Mesendoderm (in vitro differentiated cells): ENCODE measurements at regions not wholly inside any gene's neighbourhood (a gene's known extent, or its start where the extent isn't known, plus 50 kb on each side); places are given as distances from the start of the nearest gene placed in this dataset.

Experiments
- DNase-seq: peaks from one replicate; pipeline ENCODE4 v3.0.0; 2013
- H2AK5ac ChIP-seq: 2 replicates; pipeline ENCODE4 v1.6.1; 2013; ENCODE audit warnings: low read length, inconsistent platforms
- H2BK120ac ChIP-seq: 2 replicates; pipeline ENCODE4 v1.6.1; 2013; ENCODE audit warnings: low read depth, mild to moderate bottlenecking, low read length, moderate library complexity, mixed read lengths
- H2BK15ac ChIP-seq: replicated peaks from 2 replicates; pipeline ENCODE4 v1.6.1; 2013; ENCODE audit warnings: low read depth, mild to moderate bottlenecking, moderate library complexity
- H2BK5ac ChIP-seq: 2 replicates; pipeline ENCODE4 v1.6.1; 2013; ENCODE audit warnings: low read length, inconsistent platforms
- H3K18ac ChIP-seq: 2 replicates; pipeline ENCODE4 v1.6.1; 2013; ENCODE audit warnings: mild to moderate bottlenecking, low read length, mixed read lengths
- H3K23ac ChIP-seq: one replicate; pipeline ENCODE4 v1.6.1; 2013; ENCODE audit warnings: low read length
- H3K27ac ChIP-seq: 2 replicates; pipeline ENCODE4 v1.5.1; 2013; ENCODE audit warnings: low read depth, mild to moderate bottlenecking, inconsistent platforms, low read length, moderate library complexity
- H3K27me3 ChIP-seq: 2 replicates; pipeline ENCODE4 v1.6.1; 2013; ENCODE audit warnings: low read length, control low read depth, mild to moderate bottlenecking, inconsistent platforms; ENCODE audit not compliant: insufficient read depth, poor library complexity
- H3K36me3 ChIP-seq: 2 replicates; pipeline ENCODE4 v1.6.1; 2013; ENCODE audit warnings: low read length, inconsistent platforms; ENCODE audit not compliant: control insufficient read depth, insufficient read depth
- H3K4ac ChIP-seq: one replicate; pipeline ENCODE4 v1.6.1; 2013; ENCODE audit warnings: low read depth, mild to moderate bottlenecking, low read length, moderate library complexity
- H3K4me1 ChIP-seq: 2 replicates; pipeline ENCODE4 v1.6.1; 2013; ENCODE audit warnings: low read depth, low read length, inconsistent platforms; ENCODE audit not compliant: control insufficient read depth
- H3K4me2 ChIP-seq: 2 replicates; pipeline ENCODE4 v1.6.1; 2013; ENCODE audit warnings: low read length
- H3K4me3 ChIP-seq: 2 replicates; pipeline ENCODE4 v1.5.1; 2013; ENCODE audit warnings: mild to moderate bottlenecking, low read length
- H3K56ac ChIP-seq: one replicate; pipeline ENCODE4 v1.6.1; 2013; ENCODE audit warnings: low read length
- H3K79me1 ChIP-seq: 2 replicates; pipeline ENCODE4 v1.6.1; 2013; ENCODE audit warnings: low read length, inconsistent platforms
- H3K79me2 ChIP-seq: 2 replicates; pipeline ENCODE4 v1.6.1; 2013; ENCODE audit warnings: mild to moderate bottlenecking, low read length; ENCODE audit not compliant: control insufficient read depth, insufficient read depth
- H3K9ac ChIP-seq: 2 replicates; pipeline ENCODE4 v1.6.1; 2013; ENCODE audit warnings: low read length, inconsistent platforms
- H4K5ac ChIP-seq: one replicate; pipeline ENCODE4 v1.6.1; 2013; ENCODE audit warnings: low read length
- H4K8ac ChIP-seq: one replicate; pipeline ENCODE4 v1.6.1; 2013; ENCODE audit warnings: low read depth, mild to moderate bottlenecking, control low read depth, low read length, moderate library complexity
- WGBS: extraction: QIAGEN DNeasy Blood & Tissue Kit; methylation state at CpG from one replicate; pipeline ENCODE4 v1.1.7; 2013; ENCODE audit warnings: low lambda C conversion rate, missing lambda C conversion rate; ENCODE audit not compliant: insufficient coverage; ENCODE audit errors: extremely low coverage; 5-methylcytosine and 5-hydroxymethylcytosine counted together

- Histone ChIP-seq H2BK5ac (no peak overlapping the region), H3K9ac (no peak overlapping the region), H3K18ac (no peak overlapping the region), H3K4me1 (no peaks in the 10 kb centered on the region), H3K27me3 (no peaks in the 10 kb centered on the region), H4K8ac (no peak overlapping the region), H3K79me1 (no peaks in the 10 kb centered on the region), H3K23ac (no peak overlapping the region), H3K4me2 (no peak overlapping the region), H3K4ac (no peak overlapping the region), H3K79me2 (no peaks in the 10 kb centered on the region), H2BK15ac (no peak overlapping the region), H2BK120ac (no peak overlapping the region), H3K27ac (no peak overlapping the region), H3K36me3 (no peaks in the 10 kb centered on the region), H4K5ac (no peak overlapping the region), H3K4me3 (no peak overlapping the region), H3K56ac (no peak overlapping the region), H2AK5ac (no peak overlapping the region)
- no CpG with 5 or more reads among the region's 2 CpGs for WGBS
- DNase-seq: no peak
These were observed 95.7 kb upstream of the OSR1 start for GRCh38 chr2:19454125-19454524.

GRCh38 chr2:19442731-19443130 lies 84.3 kb upstream of the OSR1 start:
- DNase-seq: no peak
- H2BK5ac ChIP-seq: no peak overlapping the region
- peak overlapping the region; percentile 13 for H3K56ac ChIP-seq
- no peak overlapping the region for H4K5ac ChIP-seq
- no peak overlapping the region for H3K4me2 ChIP-seq
- WGBS: no CpG with 5 or more reads among the region's 3 CpGs
- no peak overlapping the region for H3K4me3 ChIP-seq
- H2BK15ac ChIP-seq: no peak overlapping the region
- no peak overlapping the region for H3K18ac ChIP-seq
- no peaks in the 10 kb centered on the region for H3K79me1 ChIP-seq
- H3K36me3 ChIP-seq: no peaks in the 10 kb centered on the region
- no peak overlapping the region for H3K4ac ChIP-seq
- H3K4me1 ChIP-seq: no peaks in the 10 kb centered on the region
- H3K27ac ChIP-seq: no peak overlapping the region
- H3K9ac ChIP-seq: no peak overlapping the region
- H2AK5ac ChIP-seq: no peak overlapping the region
- no peaks in the 10 kb centered on the region for H3K79me2 ChIP-seq
- H3K27me3 ChIP-seq: no peaks in the 10 kb centered on the region
- no peak overlapping the region for H3K23ac ChIP-seq
- no peak overlapping the region for H2BK120ac ChIP-seq
- no peak overlapping the region for H4K8ac ChIP-seq

DNA sequence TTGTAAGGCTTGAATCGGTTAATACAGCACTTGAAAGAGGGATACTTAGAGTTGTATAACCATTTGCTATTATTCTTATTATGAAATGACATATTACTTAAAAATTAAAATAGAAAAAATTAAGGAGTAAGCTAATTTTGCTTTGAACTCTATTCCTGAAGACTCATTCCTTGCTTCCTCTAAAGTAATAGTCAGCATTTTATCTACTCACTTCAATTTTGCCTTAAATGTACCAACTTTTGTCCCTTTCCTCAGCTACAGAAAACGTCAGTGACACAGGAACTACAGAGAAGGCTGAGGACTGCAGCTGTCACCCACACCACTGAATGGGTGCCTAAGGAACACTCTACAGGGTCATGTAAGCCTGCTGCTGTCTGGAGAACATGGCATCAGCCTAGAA lies 80.7 kb upstream of the OSR1 start:
- Histone ChIP-seq H3K23ac (no peak overlapping the region), H3K4me2 (no peak overlapping the region), H2BK5ac (no peak overlapping the region), H3K27me3 (no peaks in the 10 kb centered on the region), H3K9ac (no peak overlapping the region), H3K4me3 (no peak overlapping the region), H3K79me2 (no peaks in the 10 kb centered on the region), H3K79me1 (no peaks in the 10 kb centered on the region), H3K4ac (no peak overlapping the region), H2AK5ac (no peak overlapping the region), H4K8ac (no peak overlapping the region), H3K18ac (no peak overlapping the region), H2BK120ac (no peak overlapping the region), H4K5ac (no peak overlapping the region), H3K27ac (no peak overlapping the region), H3K56ac (no peak overlapping the region), H3K4me1 (no peaks in the 10 kb centered on the region), H3K36me3 (no peaks in the 10 kb centered on the region), H2BK15ac (no peak overlapping the region)
- WGBS: no CpG with 5 or more reads among the region's 2 CpGs
- no peak for DNase-seq

DNA sequence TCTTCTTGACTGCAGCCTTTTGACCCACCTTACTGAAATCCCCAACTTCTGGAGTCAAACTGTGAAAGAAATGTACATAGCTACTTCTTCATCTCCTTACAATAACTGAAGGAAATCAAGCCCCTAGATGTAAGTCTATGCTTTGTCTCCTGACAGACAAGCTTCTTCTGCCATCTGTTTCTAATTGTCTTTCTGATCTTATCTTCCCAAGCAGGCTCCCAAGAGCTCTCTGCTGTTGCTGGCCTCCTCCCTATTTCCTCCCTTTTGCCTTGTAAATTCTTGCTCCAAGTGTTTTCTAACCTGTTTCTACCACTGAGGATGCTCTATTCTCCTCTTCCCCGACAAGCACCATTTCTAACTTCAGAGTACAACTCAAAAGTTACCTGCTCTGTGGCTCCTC lies 77.4 kb upstream of the OSR1 start:
- WGBS: no CpG with 5 or more reads among the region's 1 CpG
- H3K4me1 ChIP-seq: no peaks in the 10 kb centered on the region
- no peak overlapping the region for H2BK15ac ChIP-seq
- no peaks in the 10 kb centered on the region for H3K27me3 ChIP-seq
- no peaks in the 10 kb centered on the region for H3K79me1 ChIP-seq
- H3K18ac ChIP-seq: no peak overlapping the region
- no peak overlapping the region for H2AK5ac ChIP-seq
- no peaks in the 10 kb centered on the region for H3K36me3 ChIP-seq
- no peak overlapping the region for H4K5ac ChIP-seq
- no peak overlapping the region for H3K27ac ChIP-seq
- H4K8ac ChIP-seq: no peak overlapping the region
- no peak overlapping the region for H2BK5ac ChIP-seq
- no peak overlapping the region for H2BK120ac ChIP-seq
- no peak overlapping the region for H3K23ac ChIP-seq
- H3K9ac ChIP-seq: no peak overlapping the region
- H3K4me3 ChIP-seq: no peak overlapping the region
- H3K56ac ChIP-seq: no peak overlapping the region
- no peak overlapping the region for H3K4ac ChIP-seq
- DNase-seq: peak; percentile 60
- no peaks in the 10 kb centered on the region for H3K79me2 ChIP-seq
- H3K4me2 ChIP-seq: no peak overlapping the region

DNA sequence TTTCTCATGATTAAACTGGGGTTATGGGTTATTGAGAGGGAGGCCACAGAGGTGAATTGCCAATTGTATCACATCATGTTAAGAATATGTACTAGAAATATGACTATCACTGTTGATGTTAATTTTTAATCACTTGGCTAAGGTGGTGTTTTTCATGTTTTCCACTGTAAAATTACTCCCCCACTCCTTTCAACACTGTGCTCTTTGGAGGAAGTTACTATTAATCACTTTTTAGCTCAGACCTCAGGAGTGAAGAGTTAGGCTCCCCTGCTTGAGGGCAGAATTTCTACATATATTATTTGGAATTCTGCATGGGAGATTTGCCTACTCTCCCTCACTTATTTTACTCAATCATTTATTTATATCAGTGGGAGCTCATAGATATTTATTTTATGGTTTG lies 76.0 kb upstream of the OSR1 start:
- H3K4me2 ChIP-seq: no peak overlapping the region

GRCh38 chr2:19426941-19427340 lies 68.5 kb upstream of the OSR1 start:
- WGBS: no CpG with 5 or more reads among the region's 6 CpGs
- no peak overlapping the region for H3K18ac ChIP-seq
- H2BK5ac ChIP-seq: no peak overlapping the region
- H3K36me3 ChIP-seq: no peaks in the 10 kb centered on the region
- H3K9ac ChIP-seq: no peak overlapping the region
- H3K79me1 ChIP-seq: no peaks in the 10 kb centered on the region
- H3K4me3 ChIP-seq: no peak overlapping the region
- H3K23ac ChIP-seq: no peak overlapping the region
- H3K4me1 ChIP-seq: no peaks in the 10 kb centered on the region
- no peak overlapping the region for H2BK15ac ChIP-seq
- no peak overlapping the region for H3K56ac ChIP-seq
- no peak overlapping the region for H3K27ac ChIP-seq
- H3K4me2 ChIP-seq: no peak overlapping the region
- H4K8ac ChIP-seq: no peak overlapping the region
- no peak for DNase-seq
- no peak overlapping the region for H2AK5ac ChIP-seq
- H2BK120ac ChIP-seq: no peak overlapping the region
- H4K5ac ChIP-seq: no peak overlapping the region
- no peaks in the 10 kb centered on the region for H3K27me3 ChIP-seq
- H3K4ac ChIP-seq: no peak overlapping the region
- H3K79me2 ChIP-seq: no peaks in the 10 kb centered on the region

More for the DNA sequence above, 76.0 kb upstream of the OSR1 start:
- Histone ChIP-seq H3K27me3 (no peaks in the 10 kb centered on the region), H3K18ac (no peak overlapping the region), H2BK120ac (no peak overlapping the region), H3K23ac (no peak overlapping the region), H3K4me3 (no peak overlapping the region), H3K27ac (no peak overlapping the region), H3K4ac (no peak overlapping the region), H2BK5ac (no peak overlapping the region), H2BK15ac (no peak overlapping the region), H3K9ac (no peak overlapping the region), H3K79me2 (no peaks in the 10 kb centered on the region), H3K56ac (no peak overlapping the region), H3K79me1 (no peaks in the 10 kb centered on the region), H2AK5ac (no peak overlapping the region), H4K8ac (no peak overlapping the region), H3K36me3 (no peaks in the 10 kb centered on the region), H4K5ac (no peak overlapping the region), H3K4me1 (no peaks in the 10 kb centered on the region)
- no peak for DNase-seq
